HG03469 (cell line): ENCODE measurements at regions not wholly inside any gene's neighbourhood (a gene's known extent, or its start where the extent isn't known, plus 50 kb on each side); places are given as distances from the start of the nearest gene placed in this dataset.
"Not testable (repeated sequence)": the region's sequence is repeated elsewhere in the genome, so short reads cannot be mapped to it uniquely, and the experiment has no call there.

Source experiments
- ATAC-seq: cut with Tn5 transposase; IDR thresholded peaks from one replicate; pipeline ENCODE4 v1.9.1; 2021; ENCODE audit warnings: mild to moderate bottlenecking, moderate library complexity, moderate number of reproducible peaks; ENCODE audit not compliant: unreplicated experiment

GRCh38 chr14:30413184-30413583 lies 145.8 kb upstream of the G2E3 start:
- ATAC-seq = not testable (repeated sequence)

GRCh38 chr14:30417121-30417520 lies 141.8 kb upstream of the G2E3 start:
- ATAC-seq = no peak

GRCh38 chr14:30417999-30418398 lies 141.0 kb upstream of the G2E3 start:
- no peak for ATAC-seq

GRCh38 chr14:30419037-30419436 lies 139.9 kb upstream of the G2E3 start:
- no peak for ATAC-seq

- no peak for ATAC-seq
Measured at GRCh38 chr14:30420515-30420914, 138.4 kb upstream of the G2E3 start.

- no peak for ATAC-seq
Measured at GRCh38 chr14:30426463-30426862, 132.5 kb upstream of the G2E3 start.

GRCh38 chr14:30427401-30427800 lies 131.6 kb upstream of the G2E3 start:
- ATAC-seq = no peak

- no peak for ATAC-seq
Measured at GRCh38 chr14:30427846-30428245, 131.1 kb upstream of the G2E3 start.

GRCh38 chr14:30431552-30431951 lies 127.4 kb upstream of the G2E3 start:
- ATAC-seq = no peak

GRCh38 chr14:30440961-30441360 lies 118.0 kb upstream of the G2E3 start:
- ATAC-seq = no peak

- no peak for ATAC-seq
Measured at GRCh38 chr14:30443368-30444007, 115.5 kb upstream of the G2E3 start.

GRCh38 chr14:30444451-30444850 lies 114.5 kb upstream of the G2E3 start:
- ATAC-seq = no peak

- ATAC-seq = no peak
Measured at GRCh38 chr14:30445011-30445793, 113.8 kb upstream of the G2E3 start.

GRCh38 chr14:30445852-30446251 lies 113.1 kb upstream of the G2E3 start:
- ATAC-seq = no peak

- no peak for ATAC-seq
Measured at GRCh38 chr14:30450631-30451545, 108.1 kb upstream of the G2E3 start.

- no peak for ATAC-seq
Measured at GRCh38 chr14:30456296-30456695, 102.7 kb upstream of the G2E3 start.

GRCh38 chr14:30462358-30462757 lies 96.6 kb upstream of the G2E3 start:
- no peak for ATAC-seq

- ATAC-seq = no peak
Measured at GRCh38 chr14:30464481-30464880, 94.5 kb upstream of the G2E3 start.

GRCh38 chr14:30468354-30468753 lies 90.6 kb upstream of the G2E3 start:
- ATAC-seq = no peak

- no peak for ATAC-seq
Measured at GRCh38 chr14:30471980-30472379, 87.0 kb upstream of the G2E3 start.
